ENCODE measurements at regions not wholly inside any gene's neighbourhood (a gene's known extent, or its start where the extent isn't known, plus 50 kb on each side); places are given as distances from the start of the nearest gene placed in this dataset.
"Not testable (repeated sequence)": the region's sequence is repeated elsewhere in the genome, so short reads cannot be mapped to it uniquely, and the experiment has no call there.

DNA sequence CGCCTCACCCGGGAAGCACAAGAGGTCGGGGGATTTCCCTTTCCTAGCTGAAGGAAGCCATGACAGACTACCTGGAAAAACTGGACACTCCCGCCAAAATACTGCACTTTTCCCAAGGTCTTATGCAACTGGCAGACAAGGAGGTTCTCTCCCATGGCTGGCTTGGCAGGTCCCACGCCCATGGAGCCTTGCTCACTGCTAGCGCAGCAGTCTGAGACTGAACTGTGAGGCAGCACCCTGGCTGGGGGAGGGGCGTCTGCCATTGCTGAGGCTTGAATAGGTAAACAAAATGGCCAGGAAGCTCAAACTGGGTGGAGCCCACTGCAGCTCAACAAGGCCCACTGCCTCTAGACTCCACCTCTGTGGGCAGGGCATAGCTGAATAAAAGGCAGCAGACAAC lies 92.1 kb downstream of the C4BPA start:
- not testable (repeated sequence) for TF ChIP-seq EZH2 (IDR thresholded peaks at IDR 0.05; ENCODE audit: insufficient read depth, low read length)
- TF ChIP-seq, protein P1, sequence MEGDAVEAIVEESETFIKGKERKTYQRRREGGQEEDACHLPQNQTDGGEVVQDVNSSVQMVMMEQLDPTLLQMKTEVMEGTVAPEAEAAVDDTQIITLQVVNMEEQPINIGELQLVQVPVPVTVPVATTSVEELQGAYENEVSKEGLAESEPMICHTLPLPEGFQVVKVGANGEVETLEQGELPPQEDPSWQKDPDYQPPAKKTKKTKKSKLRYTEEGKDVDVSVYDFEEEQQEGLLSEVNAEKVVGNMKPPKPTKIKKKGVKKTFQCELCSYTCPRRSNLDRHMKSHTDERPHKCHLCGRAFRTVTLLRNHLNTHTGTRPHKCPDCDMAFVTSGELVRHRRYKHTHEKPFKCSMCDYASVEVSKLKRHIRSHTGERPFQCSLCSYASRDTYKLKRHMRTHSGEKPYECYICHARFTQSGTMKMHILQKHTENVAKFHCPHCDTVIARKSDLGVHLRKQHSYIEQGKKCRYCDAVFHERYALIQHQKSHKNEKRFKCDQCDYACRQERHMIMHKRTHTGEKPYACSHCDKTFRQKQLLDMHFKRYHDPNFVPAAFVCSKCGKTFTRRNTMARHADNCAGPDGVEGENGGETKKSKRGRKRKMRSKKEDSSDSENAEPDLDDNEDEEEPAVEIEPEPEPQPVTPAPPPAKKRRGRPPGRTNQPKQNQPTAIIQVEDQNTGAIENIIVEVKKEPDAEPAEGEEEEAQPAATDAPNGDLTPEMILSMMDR (IDR thresholded peaks at IDR 0.05; ENCODE audit: insufficient read depth, low read depth, low read length): not testable (repeated sequence)

Measured in astrocyte (in vitro differentiated cells and primary cell).